ENCODE measurements at regions not wholly inside any gene's neighbourhood (a gene's known extent, or its start where the extent isn't known, plus 50 kb on each side); places are given as distances from the start of the nearest gene placed in this dataset.

GRCh38 chr1:232340446-232340845, 289.5 kb downstream of the SIPA1L2 start:
- peaks cover 36% of the 10 kb centered on the region for H3K27me3 Mint-ChIP-seq (ENCODE audit: low read depth)
- POLR2A ChIA-PET, result no interaction called here

More at GRCh38 chr1:232340446-232340845, 289.5 kb downstream of the SIPA1L2 start:
- Mint-ChIP-seq H3K27ac (no peak overlapping the region), H3K36me3 (peaks cover 15% of the 10 kb centered on the region), H3K4me1 (no peaks in the 10 kb centered on the region), H3K4me3 (no peak overlapping the region), H3K9me3 (peaks cover 11% of the 10 kb centered on the region)
- CTCF ChIA-PET, result no interaction called here
- DNase-seq (ENCODE audit: low spot score), result no peak
- no peak for ATAC-seq
- no peak for TF ChIP-seq MXD4 (CRISPR knock-in tag; IDR thresholded peaks at IDR 0.05; ENCODE audit: borderline replicate concordance)
- no peak for TF ChIP-seq AFF4 (CRISPR knock-in tag; IDR thresholded peaks at IDR 0.05; ENCODE audit: borderline replicate concordance)
- TF ChIP-seq E2F5 (CRISPR knock-in tag; IDR thresholded peaks at IDR 0.05), result no peak
- no peak for TF ChIP-seq FOXK1 (CRISPR knock-in tag; IDR thresholded peaks at IDR 0.05)
- TF ChIP-seq ARID4B (CRISPR knock-in tag; IDR thresholded peaks at IDR 0.05; ENCODE audit: borderline replicate concordance), result no peak
- TF ChIP-seq CREB1 (CRISPR knock-in tag; IDR thresholded peaks at IDR 0.05), result no peak
- no peak for TF ChIP-seq USF2 (CRISPR knock-in tag; IDR thresholded peaks at IDR 0.05)
- TF ChIP-seq ZNF416 (CRISPR knock-in tag; IDR thresholded peaks at IDR 0.05), result no peak
- no peak for TF ChIP-seq SMAD4 (CRISPR knock-in tag; IDR thresholded peaks at IDR 0.05)
- TF ChIP-seq GRHL2 (CRISPR knock-in tag; IDR thresholded peaks at IDR 0.05; ENCODE audit: insufficient replicate concordance, severe bottlenecking), result no peak
- TF ChIP-seq ELF4 (CRISPR knock-in tag; IDR thresholded peaks at IDR 0.05; ENCODE audit: low read depth), result no peak
- no peak for TF ChIP-seq CDX4 (CRISPR knock-in tag; IDR thresholded peaks at IDR 0.05; ENCODE audit: borderline replicate concordance)
- TF ChIP-seq ZNF138 (CRISPR knock-in tag; conservative IDR thresholded peaks at IDR 0.05), result no peak
- TF ChIP-seq OVOL2 (CRISPR knock-in tag; IDR thresholded peaks at IDR 0.05; ENCODE audit: borderline replicate concordance), result no peak
- TF ChIP-seq HMGXB4 (CRISPR knock-in tag; IDR thresholded peaks at IDR 0.05), result no peak
- TF ChIP-seq ZNF281 (CRISPR knock-in tag; IDR thresholded peaks at IDR 0.05), result no peak
- TF ChIP-seq IRF1 (CRISPR knock-in tag; IDR thresholded peaks at IDR 0.05), result no peak
- no peak for TF ChIP-seq ZBTB43 (CRISPR knock-in tag; IDR thresholded peaks at IDR 0.05)
- TF ChIP-seq IRF2 (CRISPR knock-in tag; IDR thresholded peaks at IDR 0.05; ENCODE audit: borderline replicate concordance, low read depth), result no peak
